HL-60/S4 treated with retinoic acid at 250 ng/mL for 4 days and 3 days (cell line): ENCODE measurements at regions not wholly inside any gene's neighbourhood (a gene's known extent, or its start where the extent isn't known, plus 50 kb on each side); places are given as distances from the start of the nearest gene placed in this dataset.

Experiments used
- in situ Hi-C: fragments of 300-500 bp; cut with MboI; formaldehyde crosslinking; loops from 2 replicates; pipeline ENCODE4 v1.7.0; 2022; ENCODE audit warnings: low sequenced_read_pairs

DNA sequence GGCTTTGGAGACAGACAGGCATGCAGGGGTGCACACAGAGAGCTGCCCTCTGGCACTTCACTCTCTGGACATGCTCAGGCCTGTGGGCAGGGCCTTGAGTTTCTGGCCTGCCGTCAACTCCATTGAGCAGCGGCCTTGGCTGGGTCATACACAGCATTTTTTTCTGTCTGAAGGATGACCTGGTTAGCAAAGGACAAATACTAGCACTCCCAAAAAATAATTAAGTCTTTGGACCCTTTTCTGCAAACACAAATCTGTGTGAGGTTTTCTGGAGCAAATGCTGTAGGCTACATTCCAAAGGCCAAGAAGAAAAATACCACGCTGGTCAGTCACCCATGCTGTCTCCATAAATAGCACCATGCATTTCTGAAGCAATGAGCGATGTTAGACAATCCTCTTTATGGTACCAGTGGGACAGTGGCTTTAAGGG, 124.7 kb upstream of the CTAGE1 start:
- in situ Hi-C loops = no loop called here

GRCh38 chr18:22543769-22544168, 126.1 kb upstream of the CTAGE1 start:
- in situ Hi-C loops = no loop called here

DNA sequence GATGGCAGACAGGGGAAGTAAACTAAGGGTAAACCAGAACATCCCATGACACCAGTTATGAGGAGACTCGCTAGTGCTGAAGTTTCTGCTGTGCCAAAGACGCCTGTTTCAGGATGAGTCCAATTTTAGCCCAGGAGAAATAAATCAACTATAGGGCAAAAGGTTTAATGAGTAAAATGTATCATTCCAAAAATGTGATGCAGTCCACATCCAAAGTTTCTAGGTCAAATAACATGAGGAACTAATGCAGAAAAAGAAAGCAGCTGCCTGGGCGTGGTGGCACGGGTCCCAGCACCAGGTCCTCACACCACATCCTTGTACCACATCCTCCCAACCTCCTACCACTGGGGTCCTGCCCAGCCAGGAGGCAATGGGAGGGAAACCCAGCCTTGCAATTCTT, 126.9 kb upstream of the CTAGE1 start:
- in situ Hi-C loops = no loop called here

DNA sequence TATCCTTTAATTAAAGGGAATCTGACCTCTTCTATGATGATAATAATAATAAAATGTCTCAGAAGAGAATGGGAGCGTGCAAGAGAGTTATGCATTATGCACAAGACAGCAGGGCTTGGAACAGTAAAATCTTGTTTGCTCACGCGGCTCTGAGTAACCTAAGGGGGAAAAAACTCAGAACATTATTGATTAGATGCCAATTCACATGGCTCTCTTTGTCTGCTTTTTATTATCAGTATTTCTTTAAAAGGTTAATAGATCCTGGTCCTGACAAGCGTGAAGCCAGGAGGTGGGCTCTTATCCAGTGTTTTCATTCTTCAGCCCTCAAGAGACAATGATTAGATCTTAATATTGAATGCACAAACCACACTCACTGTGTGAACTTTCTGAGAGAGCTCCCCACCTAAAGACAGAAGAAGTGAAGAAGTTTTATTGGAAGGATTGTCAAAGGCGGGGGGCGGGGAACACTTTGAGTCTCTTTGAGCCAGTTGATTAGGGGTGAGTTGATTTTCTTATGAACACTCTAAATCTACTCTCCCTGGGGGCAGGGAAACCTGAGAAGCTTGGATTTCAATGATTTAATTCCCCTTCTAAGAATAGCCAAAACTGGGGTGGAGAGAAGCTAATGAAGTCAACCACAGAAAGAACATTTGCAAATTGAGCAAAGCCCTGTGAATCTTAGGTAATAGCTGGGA, 127.5 kb upstream of the CTAGE1 start:
- in situ Hi-C loops = no loop called here

- in situ Hi-C loops = no loop called here
These were observed 129.3 kb upstream of the CTAGE1 start for GRCh38 chr18:22546905-22547570.

DNA sequence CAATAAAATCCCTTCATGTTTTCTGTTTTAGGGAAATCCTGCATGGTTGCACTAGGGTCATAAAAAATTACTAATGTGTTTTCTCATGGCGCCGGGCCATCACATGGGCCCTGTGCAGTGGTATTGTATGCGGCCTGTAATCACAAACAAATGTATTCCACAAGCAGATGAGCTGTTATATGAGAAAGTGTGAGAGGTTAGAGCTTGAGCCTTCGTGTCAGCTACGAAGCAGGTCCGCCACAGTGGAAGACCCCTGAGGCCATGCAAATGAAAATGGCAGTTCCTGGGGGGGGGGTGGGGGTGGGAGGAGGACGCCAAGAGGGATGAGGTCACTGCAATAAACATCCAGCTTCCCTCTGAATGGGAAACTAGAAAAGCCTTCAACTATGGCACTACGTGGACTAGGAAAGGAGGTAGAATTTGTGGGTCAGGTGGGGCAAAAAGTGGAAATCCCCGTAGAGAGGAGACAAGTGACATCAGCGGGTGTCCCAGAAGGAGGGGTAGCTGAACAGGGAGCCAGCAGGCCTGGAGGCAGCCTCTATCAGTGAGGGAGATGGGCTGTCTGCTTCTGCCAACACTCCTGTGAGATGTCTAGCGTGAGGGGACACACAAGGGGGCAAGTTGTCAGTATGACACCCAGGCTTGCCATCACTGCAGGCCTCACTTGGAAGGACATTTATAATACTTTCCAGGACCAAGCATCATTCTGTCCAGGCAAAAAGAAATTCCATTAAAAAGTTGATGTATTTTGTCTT, 130.3 kb upstream of the CTAGE1 start:
- in situ Hi-C loops = no loop called here

- in situ Hi-C loops = no loop called here
These were observed 131.7 kb upstream of the CTAGE1 start for GRCh38 chr18:22549260-22549937.

GRCh38 chr18:22550366-22550765, 132.7 kb upstream of the CTAGE1 start:
- in situ Hi-C loops = no loop called here

GRCh38 chr18:22550861-22551260, 133.1 kb upstream of the CTAGE1 start:
- in situ Hi-C loops = no loop called here

GRCh38 chr18:22551536-22552151, 133.9 kb upstream of the CTAGE1 start:
- in situ Hi-C loops = no loop called here

DNA sequence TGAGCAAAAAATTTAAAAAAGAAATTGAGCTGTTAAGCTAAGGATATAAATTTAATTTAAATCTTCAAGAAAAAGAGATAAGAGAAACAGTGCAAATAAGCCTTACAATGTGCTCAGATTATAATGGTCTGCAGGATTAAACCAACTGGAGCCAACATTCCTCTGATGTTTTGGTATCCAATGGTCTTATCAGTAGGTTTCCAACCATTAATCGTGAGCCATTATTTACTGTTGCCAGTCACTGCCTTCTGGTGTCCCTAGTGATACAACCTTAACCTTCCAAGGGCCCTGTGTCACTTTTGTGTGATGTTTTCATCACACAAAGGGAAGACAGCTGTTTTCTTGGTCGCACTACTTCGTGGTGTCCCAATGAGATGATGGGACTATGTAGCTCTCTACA, 134.5 kb upstream of the CTAGE1 start:
- in situ Hi-C loops = no loop called here

- in situ Hi-C loops = no loop called here
These were observed 135.3 kb upstream of the CTAGE1 start for GRCh38 chr18:22552899-22553460.

DNA sequence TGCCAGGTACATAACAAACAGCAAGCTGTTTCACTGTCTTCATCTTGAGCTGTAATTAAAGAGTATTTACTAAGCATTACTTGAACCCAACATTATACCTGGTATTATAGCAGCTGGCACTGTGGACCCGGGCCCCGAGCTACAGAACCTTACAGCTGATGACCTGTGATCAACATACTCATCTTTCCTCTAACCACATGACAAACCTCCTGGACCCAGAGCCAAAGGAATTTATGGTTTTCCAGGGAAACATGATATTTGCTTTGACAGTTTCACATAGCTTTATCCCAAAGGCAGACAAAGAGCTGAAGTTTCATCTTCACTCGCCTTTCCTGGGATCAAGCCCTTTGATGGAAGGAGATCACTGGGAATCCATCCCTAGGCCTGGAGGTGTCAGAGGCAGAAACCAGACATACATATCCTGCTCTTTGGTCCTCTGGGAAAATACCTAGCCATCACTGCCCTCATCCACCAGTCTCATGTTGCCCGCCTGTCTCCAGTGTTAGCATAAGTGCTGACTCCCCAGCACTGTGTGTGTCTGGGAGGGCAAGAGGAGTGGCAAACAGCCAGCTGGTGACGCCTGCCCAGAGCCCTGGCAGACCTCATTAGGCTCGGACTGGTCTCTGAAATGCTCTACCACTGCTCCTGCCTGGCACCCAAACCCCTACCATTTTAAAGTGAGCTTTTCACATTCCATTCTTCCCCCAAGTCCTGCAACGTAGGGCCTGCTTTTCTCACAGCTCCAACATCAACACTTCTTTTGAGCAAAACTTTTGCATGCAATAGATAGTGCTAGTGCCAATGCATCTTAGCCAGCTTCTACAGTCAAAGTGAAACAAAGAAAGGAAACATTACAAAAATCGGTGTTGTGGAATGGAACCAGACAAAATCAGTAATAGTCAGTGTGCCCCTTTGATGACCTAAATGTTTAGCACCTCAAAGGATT, 138.8 kb upstream of the CTAGE1 start:
- in situ Hi-C loops = no loop called here

DNA sequence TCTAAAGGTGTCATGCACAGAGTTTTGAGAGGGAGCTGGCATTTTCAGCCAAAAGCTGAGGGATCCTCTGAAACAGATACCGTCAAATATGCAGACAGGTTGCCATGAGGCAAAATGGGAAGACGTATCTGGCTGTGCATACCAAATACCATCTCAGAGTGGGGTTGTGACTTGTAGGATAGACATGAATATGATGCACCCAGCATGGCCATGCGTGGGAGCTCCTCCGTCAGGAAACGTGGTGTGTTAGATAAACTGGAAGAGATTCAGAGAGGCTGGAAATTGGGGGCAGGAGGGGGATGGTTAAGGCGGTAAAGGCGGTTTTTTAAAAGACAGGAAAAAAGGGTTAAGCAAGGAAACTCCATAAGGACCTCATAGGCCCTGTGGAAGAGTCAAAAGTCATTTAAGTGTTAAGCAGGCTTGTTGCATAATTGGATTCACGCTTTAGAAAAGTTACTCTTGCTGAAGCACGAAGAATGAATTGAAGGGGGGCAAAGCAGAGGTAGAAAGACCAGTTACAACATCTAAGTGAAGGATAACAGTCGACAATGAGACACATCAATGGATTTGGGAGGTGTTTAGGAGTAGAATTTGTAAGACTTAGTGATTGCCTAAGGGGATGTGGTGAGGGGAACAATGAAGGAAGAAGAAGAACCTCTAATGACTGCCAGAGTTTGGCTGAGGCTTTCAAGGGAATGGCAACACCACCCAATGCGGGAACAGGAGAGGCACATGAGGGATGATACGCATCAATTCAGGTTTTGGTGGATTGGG, 139.6 kb upstream of the CTAGE1 start:
- in situ Hi-C loops = no loop called here

- in situ Hi-C loops = no loop called here
These were observed 141.2 kb upstream of the CTAGE1 start for GRCh38 chr18:22558945-22559385.

GRCh38 chr18:22559414-22560274, 141.9 kb upstream of the CTAGE1 start:
- in situ Hi-C loops = loop anchor here (10.0 kb wide), 1 partner anchor 635 kb away; no protein-coding TSS in a partner anchor

GRCh38 chr18:22560275-22560610, 142.5 kb upstream of the CTAGE1 start:
- in situ Hi-C loops = loop anchor here (10.0 kb wide), 1 partner anchor 635 kb away; no protein-coding TSS in a partner anchor

GRCh38 chr18:22560797-22561196, 143.1 kb upstream of the CTAGE1 start:
- in situ Hi-C loops = loop anchor here (10.0 kb wide), 1 partner anchor 636 kb away; no protein-coding TSS in a partner anchor
